ENCODE measurements at regions not wholly inside any gene's neighbourhood (a gene's known extent, or its start where the extent isn't known, plus 50 kb on each side); places are given as distances from the start of the nearest gene placed in this dataset.

DNA sequence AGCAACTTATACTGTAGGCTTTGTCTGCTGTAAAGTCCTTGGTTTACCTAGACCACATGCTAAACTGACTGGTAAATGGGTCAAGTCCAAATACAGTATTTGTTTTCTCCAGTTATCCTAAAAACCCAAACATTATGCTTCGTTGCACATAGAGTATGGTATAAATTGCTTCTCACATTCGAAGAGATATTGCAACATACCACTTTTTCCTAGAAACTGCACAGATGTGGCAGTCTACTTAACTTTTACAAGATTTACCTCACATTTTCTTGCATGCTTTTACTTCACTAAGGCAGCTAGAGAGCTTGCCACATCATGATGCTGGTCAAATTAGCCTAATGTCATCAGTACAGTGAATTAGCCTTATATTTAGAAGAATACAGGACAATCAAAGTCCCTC, 66.0 kb upstream of the SCN7A start:
- no peak overlapping the region for H3K4me2 ChIP-seq
- TF ChIP-seq EZH2phosphoT487 (IDR thresholded peaks at IDR 0.05; ENCODE audit: low read depth, severe bottlenecking, unreplicated experiment), result no peak
- H3K27me3 ChIP-seq, result no peaks in the 10 kb centered on the region
- H3K36me3 ChIP-seq (replicated peaks; ENCODE audit: insufficient read depth, low read depth), result no peaks in the 10 kb centered on the region
- H3K27ac ChIP-seq, result no peak overlapping the region
- no peaks in the 10 kb centered on the region for H3K9me3 ChIP-seq (ENCODE audit: low read depth)
- no peaks in the 10 kb centered on the region for H3K4me1 ChIP-seq (ENCODE audit: insufficient read depth)
- H3K79me2 ChIP-seq, result no peaks in the 10 kb centered on the region
- H4K20me1 ChIP-seq (ENCODE audit: insufficient read depth, poor library complexity, severe bottlenecking), result no peaks in the 10 kb centered on the region
- WGBS (ENCODE audit: low lambda C conversion rate, missing lambda C conversion rate), result 79% methylated on average over 2 of the region's 2 CpGs
- DNase-seq (ENCODE audit: low spot score), result no peak
- H3K9me2 ChIP-seq (replicated peaks; ENCODE audit: insufficient read depth), result no peaks in the 10 kb centered on the region
- H2AFZ ChIP-seq, result no peak overlapping the region
- no peak overlapping the region for H3K4me3 ChIP-seq

DNA sequence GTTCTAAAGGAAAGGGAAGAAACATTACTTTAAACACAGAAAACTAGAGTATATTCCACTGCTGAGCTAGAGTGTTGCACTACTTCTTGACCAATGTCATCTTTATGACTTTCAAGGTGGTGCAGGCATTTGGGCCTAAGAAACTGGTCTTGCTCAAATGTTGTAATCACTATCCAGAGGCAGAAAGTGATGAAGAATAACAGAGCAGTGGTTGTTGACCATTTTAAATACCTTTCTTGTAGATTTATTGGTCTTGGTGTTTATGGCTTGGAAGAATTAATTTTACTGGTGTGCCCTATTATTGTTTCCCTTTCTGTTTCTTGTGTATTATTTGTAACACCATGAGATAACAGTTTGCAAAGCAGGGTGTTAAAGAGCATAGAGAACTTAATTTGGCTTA, 56.9 kb upstream of the SCN7A start:
- Histone ChIP-seq H3K4me1 (ENCODE audit: insufficient read depth) (no peaks in the 10 kb centered on the region), H3K9me2 (replicated peaks; ENCODE audit: insufficient read depth) (no peaks in the 10 kb centered on the region), H4K20me1 (ENCODE audit: insufficient read depth, poor library complexity, severe bottlenecking) (no peaks in the 10 kb centered on the region), H3K4me2 (no peak overlapping the region), H3K79me2 (no peaks in the 10 kb centered on the region), H3K4me3 (no peak overlapping the region), H3K9me3 (ENCODE audit: low read depth) (no peaks in the 10 kb centered on the region), H3K27me3 (no peaks in the 10 kb centered on the region), H3K36me3 (replicated peaks; ENCODE audit: insufficient read depth, low read depth) (no peaks in the 10 kb centered on the region), H3K27ac (no peak overlapping the region), H2AFZ (no peak overlapping the region)
- no peak for TF ChIP-seq EZH2phosphoT487 (IDR thresholded peaks at IDR 0.05; ENCODE audit: low read depth, severe bottlenecking, unreplicated experiment)
- TF ChIP-seq, protein P1, sequence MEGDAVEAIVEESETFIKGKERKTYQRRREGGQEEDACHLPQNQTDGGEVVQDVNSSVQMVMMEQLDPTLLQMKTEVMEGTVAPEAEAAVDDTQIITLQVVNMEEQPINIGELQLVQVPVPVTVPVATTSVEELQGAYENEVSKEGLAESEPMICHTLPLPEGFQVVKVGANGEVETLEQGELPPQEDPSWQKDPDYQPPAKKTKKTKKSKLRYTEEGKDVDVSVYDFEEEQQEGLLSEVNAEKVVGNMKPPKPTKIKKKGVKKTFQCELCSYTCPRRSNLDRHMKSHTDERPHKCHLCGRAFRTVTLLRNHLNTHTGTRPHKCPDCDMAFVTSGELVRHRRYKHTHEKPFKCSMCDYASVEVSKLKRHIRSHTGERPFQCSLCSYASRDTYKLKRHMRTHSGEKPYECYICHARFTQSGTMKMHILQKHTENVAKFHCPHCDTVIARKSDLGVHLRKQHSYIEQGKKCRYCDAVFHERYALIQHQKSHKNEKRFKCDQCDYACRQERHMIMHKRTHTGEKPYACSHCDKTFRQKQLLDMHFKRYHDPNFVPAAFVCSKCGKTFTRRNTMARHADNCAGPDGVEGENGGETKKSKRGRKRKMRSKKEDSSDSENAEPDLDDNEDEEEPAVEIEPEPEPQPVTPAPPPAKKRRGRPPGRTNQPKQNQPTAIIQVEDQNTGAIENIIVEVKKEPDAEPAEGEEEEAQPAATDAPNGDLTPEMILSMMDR (IDR thresholded peaks at IDR 0.05; ENCODE audit: poor library complexity), result no peak
- TF ChIP-seq EZH2 (IDR thresholded peaks at IDR 0.05; ENCODE audit: borderline replicate concordance), result no peak
- DNase-seq (ENCODE audit: low spot score), result no peak

DNA sequence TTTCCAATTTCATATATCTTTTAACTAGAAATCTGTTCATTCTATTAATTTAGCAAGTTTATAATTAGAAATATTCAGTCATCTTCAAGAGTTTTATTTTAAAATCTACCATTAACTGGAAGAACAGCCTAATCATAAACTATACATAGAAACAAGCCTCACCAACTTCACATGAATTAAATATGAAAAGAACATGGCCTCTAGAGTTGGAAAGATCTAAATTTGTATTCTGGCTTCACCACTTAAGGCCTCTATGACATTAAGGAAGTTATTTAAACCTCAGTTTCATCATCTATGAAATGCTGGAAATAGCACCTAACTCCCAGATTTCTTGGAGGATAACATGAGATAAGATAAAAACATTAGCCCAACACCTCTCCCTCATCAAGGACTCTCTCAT, 51.4 kb upstream of the SCN7A start:
- Histone ChIP-seq H3K27me3 (no peaks in the 10 kb centered on the region), H4K20me1 (ENCODE audit: insufficient read depth, poor library complexity, severe bottlenecking) (no peaks in the 10 kb centered on the region), H3K79me2 (no peaks in the 10 kb centered on the region), H3K4me1 (ENCODE audit: insufficient read depth) (no peaks in the 10 kb centered on the region), H3K4me3 (no peak overlapping the region), H3K4me2 (no peak overlapping the region), H3K36me3 (replicated peaks; ENCODE audit: insufficient read depth, low read depth) (no peaks in the 10 kb centered on the region), H3K27ac (no peak overlapping the region), H3K9me2 (replicated peaks; ENCODE audit: insufficient read depth) (no peaks in the 10 kb centered on the region), H3K9me3 (ENCODE audit: low read depth) (no peaks in the 10 kb centered on the region), H2AFZ (no peak overlapping the region)
- no peak for DNase-seq (ENCODE audit: low spot score)
- TF ChIP-seq EZH2phosphoT487 (IDR thresholded peaks at IDR 0.05; ENCODE audit: low read depth, severe bottlenecking, unreplicated experiment), result no peak
- no peak for TF ChIP-seq EZH2 (IDR thresholded peaks at IDR 0.05; ENCODE audit: borderline replicate concordance)
- TF ChIP-seq, protein P1 (IDR thresholded peaks at IDR 0.05; ENCODE audit: poor library complexity), result no peak
